ENCODE measurements at regions not wholly inside any gene's neighbourhood (a gene's known extent, or its start where the extent isn't known, plus 50 kb on each side); places are given as distances from the start of the nearest gene placed in this dataset.

DNA sequence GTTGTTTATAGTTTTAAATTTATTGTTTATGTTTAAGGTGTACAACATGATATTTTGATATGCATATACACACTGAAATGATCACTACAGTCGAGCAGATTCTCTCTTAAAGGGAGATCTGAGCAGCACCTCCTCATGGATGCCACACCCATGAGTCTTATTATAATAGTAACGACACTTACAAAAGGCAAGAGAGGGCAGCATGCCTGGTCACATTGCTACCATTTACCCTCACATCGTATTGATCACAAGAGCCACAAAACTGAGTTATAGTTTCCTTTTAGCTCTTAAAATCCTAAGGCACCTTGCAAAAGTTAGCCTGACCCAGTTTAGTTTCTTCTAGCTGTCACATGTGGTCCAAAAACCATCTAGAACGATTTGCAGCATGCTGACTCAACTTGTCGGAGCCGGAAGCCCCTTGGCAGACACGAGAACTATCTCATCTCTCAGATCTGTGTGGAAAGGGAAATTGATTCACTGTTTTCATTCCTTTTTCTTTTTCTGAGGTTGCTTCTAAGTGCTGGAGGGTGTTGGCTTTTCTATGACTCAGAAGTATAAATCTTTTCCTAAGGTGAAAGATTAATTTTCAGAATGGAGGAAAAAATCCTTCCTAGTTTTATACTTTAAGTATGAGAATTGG, 85.3 kb downstream of the CDC42EP3 start (continued):
- TF ChIP-seq RAD21 (IDR thresholded peaks at IDR 0.05; ENCODE audit: low read length) = no peak

DNA sequence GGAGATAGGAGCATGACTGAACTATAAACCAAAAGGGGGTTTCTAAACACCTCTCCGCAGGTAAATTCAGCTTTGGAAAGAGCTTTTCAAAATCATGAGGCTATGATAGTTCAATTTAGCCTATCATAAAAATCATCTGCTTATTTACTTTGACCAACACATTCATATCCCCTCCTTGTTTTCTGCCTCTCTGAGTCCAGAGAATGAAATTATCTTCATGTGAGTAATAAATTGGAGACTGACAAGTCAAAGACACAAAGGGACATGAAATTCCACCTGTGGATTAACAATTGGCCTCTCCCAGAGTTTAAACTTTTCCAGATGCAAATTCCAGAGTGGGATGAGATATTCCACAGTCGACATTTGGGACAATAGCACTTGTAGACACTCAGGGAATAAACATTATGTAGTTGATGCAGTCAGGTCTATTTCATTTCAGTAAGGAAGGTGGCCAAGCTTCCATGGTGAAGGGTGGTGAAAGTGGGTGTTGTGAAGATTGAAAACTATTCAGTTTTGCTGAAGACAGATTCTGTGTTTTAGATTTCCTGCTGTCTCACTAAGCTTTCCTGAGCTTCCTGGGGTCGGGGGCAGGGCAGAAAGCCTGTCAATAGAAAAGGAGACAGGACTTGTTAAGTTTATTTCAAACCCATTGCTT, 84.7 kb downstream of the CDC42EP3 start:
- H3K79me1 ChIP-seq (ENCODE audit: low read depth in 1 of 2, low read length in 2 of 2) = no peaks in the 10 kb centered on the region
- no peak overlapping the region for H2BK5ac ChIP-seq (ENCODE audit: low read depth, low read length, poor library complexity, severe bottlenecking)
- peak overlapping the region in 1 of 2 experiments; percentile 30; a peak in 1 of 4 replicates for H4K8ac ChIP-seq (ENCODE audit: low read depth in 2 of 2, low read length in 2 of 2)
- BruUV-seq (replicated peaks) = no TSS peak
- H3K9me1 ChIP-seq (ENCODE audit: insufficient read depth, low read length) = peaks cover 16% of the 10 kb centered on the region
- no CpG with 5 or more reads among the region's 3 CpGs for WGBS, 2 experiments (ENCODE audit: extremely low coverage in 2 of 2, insufficient read length in 1 of 2)
- ChIA-PET CTCF (interaction anchor here (1.0 kb wide), 1 partner anchor 172 kb away, joined by 3 read pairs; no protein-coding TSS in a partner anchor), POLR2A (ENCODE audit: unreplicated experiment) (no interaction called here)
- DNase-seq (no peak), ATAC-seq (ENCODE audit: low read depth) (no peak)
- H3K56ac ChIP-seq (ENCODE audit: extremely low read depth, insufficient read depth, low read length) = no peak overlapping the region
- H2AK9ac ChIP-seq (replicated peaks; ENCODE audit: low read depth, low read length, poor library complexity) = no peak overlapping the region
- H2BK15ac ChIP-seq (ENCODE audit: low read depth, low read length) = peak overlapping the region; percentile 36; the same call in 1 of the 3 replicates
- peak overlapping the region; percentile 63 for H2AK5ac ChIP-seq (ENCODE audit: low read depth, low read length)
- no peaks in the 10 kb centered on the region for H3K27me3 ChIP-seq (ENCODE audit: control insufficient read depth, insufficient read depth, low read length)
- no peak overlapping the region for H4K5ac ChIP-seq (ENCODE audit: low read depth, low read length)
- H3K4me3 ChIP-seq (ENCODE audit: insufficient read depth, low read depth, low read length) = no peak overlapping the region
- in situ Hi-C loops (cut with MboI; ENCODE audit: low sequenced_read_pairs) (no loop called here), dilution Hi-C loops (cut with HindIII; ENCODE audit: low sequenced_read_pairs, unreplicated experiment) (no loop called here), intact Hi-C loops (cut with micrococcal nuclease) (loop anchor here (5.0 kb wide), 2 partner anchors 36 to 169 kb away; no protein-coding TSS in a partner anchor)
- no peak overlapping the region for H3K9ac ChIP-seq (ENCODE audit: low read depth, low read length)
- no peak overlapping the region for H2AFZ ChIP-seq (replicated peaks; ENCODE audit: low read length, poor library complexity)
- no peaks in the 10 kb centered on the region for H3K9me3 ChIP-seq (ENCODE audit: control insufficient read depth, insufficient read depth, low read length)
- H3K4ac ChIP-seq (ENCODE audit: low read depth, low read length) = 0 out of 2 replicates have a peak overlapping the region, but pooled peaks have one; percentile 6
- H3K23ac ChIP-seq (ENCODE audit: low read depth, low read length) = no peak overlapping the region
- peak overlapping the region; percentile 41; the same call in 1 of the 2 replicates for H3K14ac ChIP-seq (replicated peaks; ENCODE audit: low read depth, low read length)
- H3K27ac ChIP-seq (ENCODE audit: insufficient read depth, low read length) = no peak overlapping the region
- H3K18ac ChIP-seq (ENCODE audit: low read depth, low read length) = no peak overlapping the region; the same call in 1 of the 2 replicates
- H2BK20ac ChIP-seq (ENCODE audit: low read depth, low read length) = peak overlapping the region; percentile 53
- peaks cover 22% of the 10 kb centered on the region for H3K4me1 ChIP-seq (ENCODE audit: control insufficient read depth, insufficient read depth, low read length)
- no peak overlapping the region for H3K4me2 ChIP-seq (ENCODE audit: low read depth, low read length)
- peak overlapping the region; percentile 6 for H4K91ac ChIP-seq (ENCODE audit: insufficient read depth, low read depth, low read length)
- no peaks in the 10 kb centered on the region for H3K36me3 ChIP-seq (ENCODE audit: control insufficient read depth, insufficient read depth, low read length)
- peaks cover 3% of the 10 kb centered on the region; the same call in 1 of the 2 replicates for H4K20me1 ChIP-seq (ENCODE audit: insufficient read depth, low read length)
- H2BK120ac ChIP-seq (ENCODE audit: low read depth, low read length) = peak overlapping the region; percentile 28; the same call in 1 of the 2 replicates
- TF ChIP-seq MXI1 (IDR thresholded peaks at IDR 0.05; ENCODE audit: borderline replicate concordance, low read depth, low read length) (no peak), MAZ (IDR thresholded peaks at IDR 0.05; ENCODE audit: borderline replicate concordance, low read depth, low read length) (no peak), CHD1 (IDR thresholded peaks at IDR 0.05; ENCODE audit: low read depth, low read length) (no peak), RAD21 (IDR thresholded peaks at IDR 0.05; ENCODE audit: low read length) (no peak), RCOR1 (IDR thresholded peaks at IDR 0.05; ENCODE audit: insufficient replicate concordance, low read length) (no peak), FOS (IDR thresholded peaks at IDR 0.05; ENCODE audit: low read depth, low read length) (no peak), CEBPB (IDR thresholded peaks at IDR 0.05; ENCODE audit: low read depth, low read length) (no peak), BHLHE40 (IDR thresholded peaks at IDR 0.05; ENCODE audit: low read depth, low read length) (no peak), NFE2L2 (IDR thresholded peaks at IDR 0.05; ENCODE audit: low read depth, low read length) (no peak), POLR2A (IDR thresholded peaks at IDR 0.05; ENCODE audit: low read depth, low read length) (no peak), RFX5 (IDR thresholded peaks at IDR 0.05; ENCODE audit: low read depth, low read length) (no peak), SMC3 (IDR thresholded peaks at IDR 0.05; ENCODE audit: low read depth, low read length) (no peak), MAFK (IDR thresholded peaks at IDR 0.05; ENCODE audit: low read depth, low read length) (no peak)
- TF ChIP-seq, protein P1, sequence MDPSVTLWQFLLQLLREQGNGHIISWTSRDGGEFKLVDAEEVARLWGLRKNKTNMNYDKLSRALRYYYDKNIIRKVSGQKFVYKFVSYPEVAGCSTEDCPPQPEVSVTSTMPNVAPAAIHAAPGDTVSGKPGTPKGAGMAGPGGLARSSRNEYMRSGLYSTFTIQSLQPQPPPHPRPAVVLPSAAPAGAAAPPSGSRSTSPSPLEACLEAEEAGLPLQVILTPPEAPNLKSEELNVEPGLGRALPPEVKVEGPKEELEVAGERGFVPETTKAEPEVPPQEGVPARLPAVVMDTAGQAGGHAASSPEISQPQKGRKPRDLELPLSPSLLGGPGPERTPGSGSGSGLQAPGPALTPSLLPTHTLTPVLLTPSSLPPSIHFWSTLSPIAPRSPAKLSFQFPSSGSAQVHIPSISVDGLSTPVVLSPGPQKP (IDR thresholded peaks at IDR 0.05; ENCODE audit: borderline replicate concordance, low read depth, low read length) = no peak
- TF ChIP-seq, protein P2, sequence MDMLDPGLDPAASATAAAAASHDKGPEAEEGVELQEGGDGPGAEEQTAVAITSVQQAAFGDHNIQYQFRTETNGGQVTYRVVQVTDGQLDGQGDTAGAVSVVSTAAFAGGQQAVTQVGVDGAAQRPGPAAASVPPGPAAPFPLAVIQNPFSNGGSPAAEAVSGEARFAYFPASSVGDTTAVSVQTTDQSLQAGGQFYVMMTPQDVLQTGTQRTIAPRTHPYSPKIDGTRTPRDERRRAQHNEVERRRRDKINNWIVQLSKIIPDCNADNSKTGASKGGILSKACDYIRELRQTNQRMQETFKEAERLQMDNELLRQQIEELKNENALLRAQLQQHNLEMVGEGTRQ (IDR thresholded peaks at IDR 0.05; ENCODE audit: low read depth, low read length) = no peak

All from IMR-90 (cell line).